Gastrocnemius medialis (tissue), 4 donors: ENCODE measurements at regions not wholly inside any gene's neighbourhood (a gene's known extent, or its start where the extent isn't known, plus 50 kb on each side); places are given as distances from the start of the nearest gene placed in this dataset.

Experiments
- POLR2A ChIP-seq, 2 donors: fragments of 450-650 bp; IDR thresholded peaks; one replicate each; pipeline ENCODE4 v1.6.1; 2017; ENCODE audit warnings: antibody characterized with exemption in 2 of 2, mild to moderate bottlenecking in 2 of 2, moderate library complexity in 2 of 2
- TF ChIP-seq, protein P1 (sequence below), 5 experiments: fragments of 450-650 bp in 3 of 5; fragments of 200-600 bp in 2 of 5; sonication (generic) in 2 of 5; IDR thresholded peaks in 4 of 5; conservative IDR thresholded peaks in 1 of 5; 1 replicate in 4 of 5; 2 replicates in 1 of 5; pipeline ENCODE4 v1.5.1; 2016 to 2019; ENCODE audit warnings: antibody characterized with exemption in 5 of 5, mild to moderate bottlenecking in 3 of 5, moderate library complexity in 3 of 5

DNA sequence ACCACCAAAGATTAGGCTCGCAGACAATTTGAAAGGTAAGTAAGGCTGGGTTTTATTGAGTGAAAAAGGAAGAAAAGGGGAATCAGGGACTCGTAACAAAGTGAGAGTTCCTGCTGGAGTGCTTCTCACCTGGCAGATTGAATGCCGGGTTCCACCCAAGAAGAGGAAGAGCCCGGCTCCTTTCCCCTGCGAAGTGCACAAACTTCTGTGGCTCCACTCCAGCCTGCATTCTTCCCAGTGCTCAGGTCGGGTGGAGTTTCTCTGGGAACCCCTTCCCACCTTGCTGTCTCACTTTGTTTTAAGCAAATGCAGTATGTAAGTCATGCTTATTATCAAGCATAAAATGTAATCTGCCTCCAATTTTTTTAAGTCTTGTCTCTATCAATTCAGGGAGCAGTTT, 87.1 kb upstream of the TMEM106B start:
- TF ChIP-seq, protein P1, sequence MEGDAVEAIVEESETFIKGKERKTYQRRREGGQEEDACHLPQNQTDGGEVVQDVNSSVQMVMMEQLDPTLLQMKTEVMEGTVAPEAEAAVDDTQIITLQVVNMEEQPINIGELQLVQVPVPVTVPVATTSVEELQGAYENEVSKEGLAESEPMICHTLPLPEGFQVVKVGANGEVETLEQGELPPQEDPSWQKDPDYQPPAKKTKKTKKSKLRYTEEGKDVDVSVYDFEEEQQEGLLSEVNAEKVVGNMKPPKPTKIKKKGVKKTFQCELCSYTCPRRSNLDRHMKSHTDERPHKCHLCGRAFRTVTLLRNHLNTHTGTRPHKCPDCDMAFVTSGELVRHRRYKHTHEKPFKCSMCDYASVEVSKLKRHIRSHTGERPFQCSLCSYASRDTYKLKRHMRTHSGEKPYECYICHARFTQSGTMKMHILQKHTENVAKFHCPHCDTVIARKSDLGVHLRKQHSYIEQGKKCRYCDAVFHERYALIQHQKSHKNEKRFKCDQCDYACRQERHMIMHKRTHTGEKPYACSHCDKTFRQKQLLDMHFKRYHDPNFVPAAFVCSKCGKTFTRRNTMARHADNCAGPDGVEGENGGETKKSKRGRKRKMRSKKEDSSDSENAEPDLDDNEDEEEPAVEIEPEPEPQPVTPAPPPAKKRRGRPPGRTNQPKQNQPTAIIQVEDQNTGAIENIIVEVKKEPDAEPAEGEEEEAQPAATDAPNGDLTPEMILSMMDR (IDR thresholded peaks at IDR 0.05 in 4 of 5, conservative IDR thresholded peaks at IDR 0.05 in 1 of 5): no peak
- no peak for TF ChIP-seq POLR2A (IDR thresholded peaks at IDR 0.05)
